Cardiac fibroblast (primary cell): ENCODE measurements at regions not wholly inside any gene's neighbourhood (a gene's known extent, or its start where the extent isn't known, plus 50 kb on each side); places are given as distances from the start of the nearest gene placed in this dataset.

Experiments
- DNase-seq, 2 donors: peaks; one replicate each; pipeline versions ENCODE4 v3.0.0 to v3.0.0-alpha.2; 2010; ENCODE audit warnings: low read depth in 2 of 2
- H3K4me3 ChIP-seq, 2 donors: replicated peaks in 1 of 2; 1 replicate in 1 of 2; 2 replicates in 1 of 2; pipeline ENCODE4 v1.5.1; 2011; ENCODE audit warnings: low read depth in 2 of 2, low read length in 2 of 2, mild to moderate bottlenecking in 2 of 2, moderate library complexity in 1 of 2
- CTCF ChIP-seq: IDR thresholded peaks from one replicate; pipeline ENCODE4 v1.5.1; 2011; ENCODE audit warnings: low read depth, mild to moderate bottlenecking, low read length, inconsistent platforms

GRCh38 chrY:8562456-8563090, 774.7 kb upstream of the TSPY4 start:
- H3K4me3 ChIP-seq = no peak overlapping the region
- TF ChIP-seq CTCF = no peak
- no peak for DNase-seq

GRCh38 chrY:8564421-8564820, 772.8 kb upstream of the TSPY4 start:
- no peak for DNase-seq
- no peak for TF ChIP-seq CTCF
- no peak overlapping the region for H3K4me3 ChIP-seq

- no peak for TF ChIP-seq CTCF
- no peak overlapping the region for H3K4me3 ChIP-seq
- no peak for DNase-seq
These were observed 771.1 kb upstream of the TSPY4 start for GRCh38 chrY:8566198-8566597.

- no peak for DNase-seq
- TF ChIP-seq CTCF = no peak
- H3K4me3 ChIP-seq = no peak overlapping the region
These were observed 766.9 kb upstream of the TSPY4 start for GRCh38 chrY:8570384-8570783.

- TF ChIP-seq CTCF = no peak
- no peak for DNase-seq
- no peak overlapping the region for H3K4me3 ChIP-seq
These were observed 764.3 kb upstream of the TSPY4 start for GRCh38 chrY:8572916-8573315.

- DNase-seq = no peak
- H3K4me3 ChIP-seq = no peak overlapping the region
- no peak for TF ChIP-seq CTCF
These were observed 754.9 kb upstream of the TSPY4 start for GRCh38 chrY:8582277-8582850.

- no peak for TF ChIP-seq CTCF
These were observed 754.1 kb upstream of the TSPY4 start for GRCh38 chrY:8583191-8583590.

More at GRCh38 chrY:8583191-8583590, 754.1 kb upstream of the TSPY4 start:
- no peak overlapping the region for H3K4me3 ChIP-seq
- DNase-seq = no peak
